Loucy (cell line): ENCODE measurements at regions not wholly inside any gene's neighbourhood (a gene's known extent, or its start where the extent isn't known, plus 50 kb on each side); places are given as distances from the start of the nearest gene placed in this dataset.

Experiments used
- H2AFZ ChIP-seq: fragments of 200-600 bp; sonication (generic); 2 replicates; pipeline ENCODE4 v1.6.0; 2016; ENCODE audit warnings: antibody characterized with exemption, mild to moderate bottlenecking, low read length, moderate library complexity
- H3F3A ChIP-seq: fragments of 200-600 bp; 2 replicates; pipeline ENCODE4 v1.6.0; 2016; ENCODE audit warnings: antibody characterized with exemption, low read depth, mild to moderate bottlenecking
- H3K27me3 ChIP-seq: fragments of 200-600 bp; sonication (generic); 2 replicates; pipeline ENCODE4 v1.6.1; 2014; ENCODE audit warnings: low read length, mild to moderate bottlenecking; ENCODE audit not compliant: insufficient read depth, poor library complexity, severe bottlenecking
- H3K36me3 ChIP-seq: fragments of 200-600 bp; sonication (generic); 2 replicates; pipeline ENCODE4 v1.6.1; 2016; ENCODE audit warnings: low read length; ENCODE audit not compliant: insufficient read depth
- H3K4me1 ChIP-seq: fragments of 200-600 bp; sonication (generic); 2 replicates; pipeline ENCODE4 v1.5.1; 2014; ENCODE audit warnings: low read length, mild to moderate bottlenecking; ENCODE audit not compliant: insufficient read depth, poor library complexity, severe bottlenecking
- H3K4me2 ChIP-seq: fragments of 200-600 bp; sonication (generic); 2 replicates; pipeline ENCODE4 v1.6.0; 2014; ENCODE audit warnings: antibody characterized with exemption, low read length, low read depth, mild to moderate bottlenecking; ENCODE audit not compliant: poor library complexity, severe bottlenecking
- H3K4me3 ChIP-seq: fragments of 200-600 bp; sonication (generic); 2 replicates; pipeline ENCODE4 v1.5.1; 2014; ENCODE audit warnings: low read length, mild to moderate bottlenecking, mixed read lengths; ENCODE audit not compliant: poor library complexity, severe bottlenecking
- H3K79me2 ChIP-seq: fragments of 200-600 bp; sonication (generic); 2 replicates; pipeline ENCODE4 v1.6.1; 2014; ENCODE audit warnings: low read length; ENCODE audit not compliant: insufficient read depth
- H3K9ac ChIP-seq: fragments of 200-600 bp; sonication (generic); 2 replicates; pipeline ENCODE4 v1.6.0; 2014; ENCODE audit warnings: mild to moderate bottlenecking, low read depth, low read length, moderate library complexity; ENCODE audit not compliant: poor library complexity, severe bottlenecking
- H3K9me2 ChIP-seq: fragments of 200-600 bp; sonication (generic); replicated peaks from 2 replicates; pipeline ENCODE4 v1.6.1; 2016; ENCODE audit warnings: low read depth, low read length, mixed read lengths
- H3K9me3 ChIP-seq: fragments of 200-600 bp; sonication (generic); 2 replicates; pipeline ENCODE4 v1.6.1; 2014; ENCODE audit warnings: mild to moderate bottlenecking, antibody characterized with exemption, low read length, low read depth; ENCODE audit not compliant: insufficient read depth
- H4K20me1 ChIP-seq: fragments of 200-600 bp; sonication (generic); 2 replicates; pipeline ENCODE4 v1.6.0; 2014; ENCODE audit warnings: antibody characterized with exemption, low read length, mild to moderate bottlenecking; ENCODE audit not compliant: insufficient read depth, poor library complexity, severe bottlenecking
- CTCF ChIP-seq: fragments of 200-600 bp; sonication (generic); conservative IDR thresholded peaks from 2 replicates; pipeline ENCODE4 v1.5.1; 2014; ENCODE audit warnings: mild to moderate bottlenecking, antibody characterized with exemption, low read length
- EZH2phosphoT487 ChIP-seq: fragments of 200-600 bp; IDR thresholded peaks from 2 replicates; pipeline ENCODE4 v1.6.1; 2018; ENCODE audit warnings: antibody characterized with exemption, mild to moderate bottlenecking, moderate library complexity, borderline replicate concordance

- H2AFZ ChIP-seq = no peak overlapping the region
Measured at GRCh38 chr6:95679981-95680380, 102.6 kb downstream of the MANEA start.

GRCh38 chr6:95681736-95682135 is 104.4 kb downstream of the MANEA start:
- TF ChIP-seq CTCF = no peak
- no peak for TF ChIP-seq EZH2phosphoT487
- H3K4me2 ChIP-seq = no peak overlapping the region
- no peaks in the 10 kb centered on the region for H3K4me1 ChIP-seq
- no peaks in the 10 kb centered on the region for H4K20me1 ChIP-seq
- no peak overlapping the region for H2AFZ ChIP-seq
- H3K9me3 ChIP-seq = no peaks in the 10 kb centered on the region
- H3K27me3 ChIP-seq = no peaks in the 10 kb centered on the region
- H3K79me2 ChIP-seq = no peaks in the 10 kb centered on the region
- H3K4me3 ChIP-seq = no peak overlapping the region
- no peaks in the 10 kb centered on the region for H3F3A ChIP-seq
- H3K36me3 ChIP-seq = no peaks in the 10 kb centered on the region
- no peaks in the 10 kb centered on the region for H3K9me2 ChIP-seq
- no peak overlapping the region for H3K9ac ChIP-seq

More at GRCh38 chr6:95679981-95680380, 102.6 kb downstream of the MANEA start:
- Histone ChIP-seq H4K20me1 (no peaks in the 10 kb centered on the region), H3K4me1 (no peaks in the 10 kb centered on the region), H3K27me3 (no peaks in the 10 kb centered on the region), H3F3A (no peaks in the 10 kb centered on the region), H3K36me3 (no peaks in the 10 kb centered on the region), H3K9me2 (no peaks in the 10 kb centered on the region), H3K4me3 (no peak overlapping the region), H3K79me2 (no peaks in the 10 kb centered on the region), H3K9me3 (no peaks in the 10 kb centered on the region), H3K4me2 (no peak overlapping the region), H3K9ac (no peak overlapping the region)
- TF ChIP-seq CTCF (no peak), EZH2phosphoT487 (no peak)

GRCh38 chr6:95682476-95682875 is 105.1 kb downstream of the MANEA start:
- TF ChIP-seq CTCF = no peak
- TF ChIP-seq EZH2phosphoT487 = no peak

More at GRCh38 chr6:95682476-95682875, 105.1 kb downstream of the MANEA start:
- H4K20me1 ChIP-seq = no peaks in the 10 kb centered on the region
- H3K27me3 ChIP-seq = no peaks in the 10 kb centered on the region
- no peaks in the 10 kb centered on the region for H3K79me2 ChIP-seq
- no peaks in the 10 kb centered on the region for H3K4me1 ChIP-seq
- H3K9me2 ChIP-seq = no peaks in the 10 kb centered on the region
- H3K9ac ChIP-seq = no peak overlapping the region
- no peaks in the 10 kb centered on the region for H3K36me3 ChIP-seq
- no peak overlapping the region for H2AFZ ChIP-seq
- no peak overlapping the region for H3K4me2 ChIP-seq
- H3K9me3 ChIP-seq = no peaks in the 10 kb centered on the region
- H3F3A ChIP-seq = no peaks in the 10 kb centered on the region
- no peak overlapping the region for H3K4me3 ChIP-seq
